ENCODE measurements at regions not wholly inside any gene's neighbourhood (a gene's known extent, or its start where the extent isn't known, plus 50 kb on each side); places are given as distances from the start of the nearest gene placed in this dataset.
A peak's percentile ranks its signal among the peaks of the same experiment; 100 is the strongest.

- TF ChIP-seq CREB1 (CRISPR knock-in tag; IDR thresholded peaks at IDR 0.05): no peak
- TF ChIP-seq ERG (CRISPR knock-in tag; IDR thresholded peaks at IDR 0.05): no peak
- TF ChIP-seq GABPB1 (CRISPR knock-in tag; IDR thresholded peaks at IDR 0.05): no peak
- TF ChIP-seq MXD4 (CRISPR knock-in tag; IDR thresholded peaks at IDR 0.05; ENCODE audit: borderline replicate concordance): no peak
- no peak for TF ChIP-seq FOXK1 (CRISPR knock-in tag; IDR thresholded peaks at IDR 0.05)
- no peak for TF ChIP-seq ZNF121 (CRISPR knock-in tag; IDR thresholded peaks at IDR 0.05)
- Mint-ChIP-seq H3K4me3 (no peak overlapping the region), H3K27ac (no peak overlapping the region), H3K36me3 (no peaks in the 10 kb centered on the region), H3K27me3 (ENCODE audit: low read depth) (no peaks in the 10 kb centered on the region), H3K9me3 (peaks cover 3% of the 10 kb centered on the region), H3K4me1 (peaks cover 5% of the 10 kb centered on the region)
- DNase-seq (ENCODE audit: low spot score) (no peak), ATAC-seq (peak; percentile 41; the same call in 1 of the 2 replicates)
- POLR2A ChIA-PET: no interaction called here
- CTCF ChIA-PET: no interaction called here
Observed at GRCh38 chr2:9709539-9710285, 78.9 kb upstream of the YWHAQ start.

GRCh38 chr2:9710311-9710710 lies 79.5 kb upstream of the YWHAQ start:
- ATAC-seq (no peak), DNase-seq (ENCODE audit: low spot score) (no peak)
- H3K4me1 Mint-ChIP-seq: peaks cover 7% of the 10 kb centered on the region
- H3K4me3 Mint-ChIP-seq: no peak overlapping the region
- no peak for TF ChIP-seq ZNF671 (CRISPR knock-in tag; IDR thresholded peaks at IDR 0.05)
- TF ChIP-seq ZNF232 (CRISPR knock-in tag; IDR thresholded peaks at IDR 0.05): no peak
- no peak for TF ChIP-seq HMGA2 (CRISPR knock-in tag; IDR thresholded peaks at IDR 0.05)
- no peak for TF ChIP-seq ZNF425 (CRISPR knock-in tag; conservative IDR thresholded peaks at IDR 0.05)
- TF ChIP-seq JAZF1 (CRISPR knock-in tag; IDR thresholded peaks at IDR 0.05): no peak
- TF ChIP-seq CREM (CRISPR knock-in tag; IDR thresholded peaks at IDR 0.05): no peak
- no peak for TF ChIP-seq CDX4 (CRISPR knock-in tag; IDR thresholded peaks at IDR 0.05; ENCODE audit: borderline replicate concordance)
- no peak for TF ChIP-seq EMX1 (CRISPR knock-in tag; IDR thresholded peaks at IDR 0.05)
- TF ChIP-seq NFYB (CRISPR knock-in tag; conservative IDR thresholded peaks at IDR 0.05; ENCODE audit: low read depth): no peak
- no peak for TF ChIP-seq GTF2I (CRISPR knock-in tag; conservative IDR thresholded peaks at IDR 0.05)
- TF ChIP-seq ZNF281 (CRISPR knock-in tag; IDR thresholded peaks at IDR 0.05): no peak
- TF ChIP-seq SOX15 (CRISPR knock-in tag; IDR thresholded peaks at IDR 0.05): no peak
- no peak for TF ChIP-seq IRF1 (CRISPR knock-in tag; IDR thresholded peaks at IDR 0.05)
- no peak for TF ChIP-seq NFE2L1 (CRISPR knock-in tag; IDR thresholded peaks at IDR 0.05)
- TF ChIP-seq ZBTB21 (CRISPR knock-in tag; IDR thresholded peaks at IDR 0.05; ENCODE audit: borderline replicate concordance): no peak
- no peak for TF ChIP-seq RORB (CRISPR knock-in tag; IDR thresholded peaks at IDR 0.05)
- TF ChIP-seq PREB (CRISPR knock-in tag; IDR thresholded peaks at IDR 0.05; ENCODE audit: borderline replicate concordance): no peak
- no peak for TF ChIP-seq CTCF (IDR thresholded peaks at IDR 0.05)
- TF ChIP-seq ZNF317 (CRISPR knock-in tag; IDR thresholded peaks at IDR 0.05; ENCODE audit: borderline replicate concordance, low read depth): no peak
- no peaks in the 10 kb centered on the region for H3K27me3 Mint-ChIP-seq (ENCODE audit: low read depth)
- H3K36me3 Mint-ChIP-seq: no peaks in the 10 kb centered on the region
- POLR2A ChIA-PET: no interaction called here
- CTCF ChIA-PET: no interaction called here
- no peak overlapping the region for H3K27ac Mint-ChIP-seq
- H3K9me3 Mint-ChIP-seq: peaks cover 3% of the 10 kb centered on the region

Data from WTC11 (cell line).